DMS79 (cell line): ENCODE measurements at regions not wholly inside any gene's neighbourhood (a gene's known extent, or its start where the extent isn't known, plus 50 kb on each side); places are given as distances from the start of the nearest gene placed in this dataset.

ENCODE experiments used
- DNase-seq: peaks from one replicate; lab custom pipeline; 2025; lab: John Stamatoyannopoulos, UW

GRCh38 chr20:1711826-1712601, 54.4 kb upstream of the SIRPG start:
- no peak for DNase-seq

GRCh38 chr20:1711266-1711665, 53.7 kb upstream of the SIRPG start:
- DNase-seq, result no peak

GRCh38 chr20:1710484-1710883, 52.9 kb upstream of the SIRPG start:
- no peak for DNase-seq

DNA sequence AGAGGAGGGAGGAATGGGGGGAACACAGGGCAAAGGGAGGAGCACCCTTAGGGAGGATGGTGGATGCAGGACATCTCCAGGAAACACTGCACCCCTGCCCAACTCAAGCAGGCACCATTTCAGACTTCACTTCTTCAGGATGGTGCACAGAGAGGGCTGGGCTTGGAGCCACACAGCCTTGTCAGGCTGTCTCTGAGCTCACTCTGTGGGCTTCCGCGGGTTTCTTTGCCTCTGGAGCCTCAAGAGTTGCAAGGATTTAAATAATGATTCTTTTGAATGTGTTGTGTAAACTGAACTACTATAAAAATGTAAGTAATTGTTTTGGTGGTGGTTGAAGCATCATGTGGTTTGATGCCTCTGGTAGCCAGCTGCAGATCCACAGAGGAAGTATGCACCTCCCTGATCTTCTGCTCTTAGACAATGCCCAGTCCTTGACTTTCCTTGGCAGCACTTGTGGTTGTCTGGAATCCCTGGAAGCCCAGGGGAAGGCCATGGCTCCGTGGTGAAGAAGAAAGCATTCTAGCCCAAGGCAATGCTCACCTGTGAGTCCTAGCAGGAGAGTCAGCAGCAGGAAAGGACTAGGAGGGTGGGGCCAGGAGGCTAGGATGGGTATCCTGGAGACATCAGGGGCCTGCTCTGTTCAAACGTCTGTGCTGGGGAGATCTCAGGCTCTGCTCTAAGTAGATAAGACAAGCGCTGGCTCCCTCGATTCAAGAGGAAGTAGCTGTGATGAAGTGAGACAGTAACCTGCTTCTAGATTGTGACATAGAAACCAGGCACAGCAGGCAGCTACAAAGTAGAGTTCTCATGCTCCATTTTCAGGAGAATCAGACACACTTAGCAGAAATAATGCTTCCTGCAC, 50.2 kb upstream of the SIRPG start:
- no peak for DNase-seq
